GM19035 (cell line): ENCODE measurements at regions not wholly inside any gene's neighbourhood (a gene's known extent, or its start where the extent isn't known, plus 50 kb on each side); places are given as distances from the start of the nearest gene placed in this dataset.

Experiments used
- ATAC-seq: cut with Tn5 transposase; IDR thresholded peaks from one replicate; pipeline ENCODE4 v1.9.1; 2021; ENCODE audit not compliant: unreplicated experiment

DNA sequence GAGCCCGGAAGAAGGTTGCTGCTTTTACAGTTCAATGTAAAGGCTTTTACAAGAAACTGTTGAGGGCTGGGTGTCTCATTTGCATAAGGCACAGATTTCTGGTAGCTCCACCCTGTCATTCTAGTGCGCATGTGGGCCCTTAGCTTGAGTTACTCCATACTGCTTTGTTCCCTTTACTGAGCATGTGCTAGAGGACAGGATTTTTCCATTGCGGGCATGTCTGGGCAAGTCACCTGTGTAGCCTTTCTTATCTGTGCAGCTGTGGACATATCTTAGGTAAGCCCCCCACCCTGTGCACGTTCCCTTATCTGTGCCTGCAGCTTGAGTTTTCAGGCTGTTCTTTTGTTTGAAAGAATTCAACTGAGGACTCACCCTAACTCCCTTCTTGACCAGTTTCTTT lies 56.2 kb upstream of the ARHGAP5 start:
- ATAC-seq = no peak

- ATAC-seq = no peak
Observed at GRCh38 chr14:32021341-32021740, 55.8 kb upstream of the ARHGAP5 start.

DNA sequence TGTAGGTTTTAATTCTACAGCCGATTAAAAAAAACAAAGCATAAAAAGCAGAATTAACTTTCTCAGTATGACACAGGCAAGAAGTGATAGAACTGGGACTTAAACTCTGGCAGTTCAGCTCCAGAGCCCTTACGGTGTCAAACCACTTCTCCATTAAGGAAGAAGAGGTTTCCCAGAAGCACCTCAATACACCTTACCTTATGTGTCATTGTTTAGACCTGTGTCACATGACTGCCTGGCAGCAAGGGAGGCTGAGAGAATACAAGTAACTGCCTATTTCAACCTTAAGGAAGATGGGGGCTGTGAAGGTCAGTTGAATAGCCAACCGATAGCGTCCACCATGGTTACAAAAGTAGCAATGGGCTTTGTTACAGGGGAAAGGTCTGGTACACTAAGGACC lies 54.6 kb upstream of the ARHGAP5 start:
- ATAC-seq = no peak

DNA sequence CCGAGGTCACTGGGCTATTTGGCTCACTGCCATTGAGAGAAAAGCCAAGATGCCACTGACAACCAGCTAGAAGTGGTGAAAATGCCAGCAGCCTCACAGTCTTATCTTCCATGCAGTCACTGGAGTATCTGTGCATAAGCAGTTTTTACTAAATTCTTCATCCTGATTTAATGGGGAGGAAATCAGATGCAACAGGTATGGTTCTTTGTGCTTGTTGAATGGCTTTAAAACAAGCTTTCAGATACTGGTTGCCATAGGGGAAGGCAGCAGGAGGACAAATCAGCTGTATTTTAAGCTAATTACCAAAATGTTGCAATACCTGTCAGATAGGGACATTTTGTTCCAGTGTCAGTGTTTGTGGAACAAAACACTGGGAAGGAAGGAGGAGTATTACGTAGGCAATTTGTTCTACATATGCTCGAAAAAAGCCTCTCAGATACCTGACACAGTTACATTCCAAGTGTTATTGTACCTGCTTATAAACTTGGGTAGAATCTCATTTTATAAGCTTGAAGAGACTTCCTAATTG lies 54.1 kb upstream of the ARHGAP5 start:
- ATAC-seq = no peak

DNA sequence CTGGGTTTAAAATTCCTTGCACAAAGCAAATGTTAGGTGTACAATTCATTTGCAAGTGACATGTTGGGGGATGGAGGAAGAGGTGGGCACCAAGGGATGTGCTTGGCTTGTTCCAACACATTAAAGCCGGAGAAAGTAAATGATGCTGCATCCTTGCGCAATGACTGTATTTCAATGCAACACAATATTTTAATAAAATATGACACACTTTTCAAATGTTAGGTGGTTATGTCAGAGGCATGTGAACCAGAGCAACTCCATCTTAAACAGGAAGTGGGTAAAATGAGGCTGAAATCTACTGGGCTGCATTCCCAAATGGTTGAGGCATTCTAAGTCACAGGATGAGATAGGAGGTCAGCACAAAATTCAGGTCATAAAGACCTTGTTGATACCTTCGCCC lies 53.6 kb upstream of the ARHGAP5 start:
- ATAC-seq = no peak

DNA sequence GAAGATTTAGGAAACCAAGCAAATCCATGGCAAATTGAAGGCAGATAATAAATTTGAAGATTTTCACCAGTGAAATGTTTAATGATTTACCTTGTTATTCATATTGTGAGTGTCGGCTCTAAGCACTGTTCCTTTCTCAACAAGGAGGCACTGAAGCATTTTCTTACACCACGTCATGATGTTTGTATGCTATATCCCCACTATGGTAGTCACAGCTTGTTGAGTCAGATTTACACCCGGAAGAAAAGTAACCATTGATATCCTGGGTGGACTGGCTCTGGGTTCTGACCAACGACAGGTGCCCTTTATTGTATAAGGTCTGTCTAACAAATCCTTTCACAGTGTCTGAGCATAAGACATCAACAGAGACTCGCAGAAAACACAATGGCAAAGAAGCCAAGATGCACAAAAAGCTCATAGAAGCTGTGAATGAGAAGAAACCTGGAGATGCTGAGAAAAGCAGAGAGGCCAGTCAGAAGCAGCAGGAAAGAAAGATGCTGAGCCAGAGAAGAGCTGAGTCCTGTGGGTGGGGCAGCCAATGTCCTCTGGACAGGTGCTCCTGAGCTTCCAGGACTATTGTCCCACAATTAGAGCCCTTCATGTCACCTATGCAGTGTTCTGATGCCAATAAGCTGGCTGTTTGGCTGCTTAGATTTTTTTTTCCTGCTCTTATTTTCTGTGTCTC lies 49.7 kb upstream of the ARHGAP5 start:
- ATAC-seq = no peak
